Mesenchymal stem cell (in vitro differentiated cells and primary cell): ENCODE measurements at regions not wholly inside any gene's neighbourhood (a gene's known extent, or its start where the extent isn't known, plus 50 kb on each side); places are given as distances from the start of the nearest gene placed in this dataset.
A peak's percentile ranks its signal among the peaks of the same experiment; 100 is the strongest.
"Not testable (repeated sequence)": the region's sequence is repeated elsewhere in the genome, so short reads cannot be mapped to it uniquely, and the experiment has no call there.

Source experiments
- DNase-seq: peaks from one replicate; pipeline ENCODE4 v3.0.0-alpha.2; 2013
- H2AFZ ChIP-seq: one replicate; pipeline ENCODE4 v1.6.1; 2013; ENCODE audit warnings: low read depth, mild to moderate bottlenecking, control low read depth, inconsistent platforms, low read length, moderate library complexity
- H2AK5ac ChIP-seq: 2 replicates; pipeline ENCODE4 v1.6.1; 2013; ENCODE audit warnings: low read length, moderate library complexity, mild to moderate bottlenecking, inconsistent platforms; ENCODE audit not compliant: severe bottlenecking
- H2BK120ac ChIP-seq: one replicate; pipeline ENCODE4 v1.6.1; 2013; ENCODE audit warnings: low read depth, mild to moderate bottlenecking, inconsistent platforms, low read length, moderate library complexity
- H2BK12ac ChIP-seq, 2 experiments: one replicate each; pipeline ENCODE4 v1.6.1; 2013; ENCODE audit warnings: inconsistent platforms in 2 of 2, low read length in 2 of 2, mild to moderate bottlenecking in 2 of 2, moderate library complexity in 2 of 2, control low read depth in 1 of 2
- H2BK15ac ChIP-seq: one replicate; pipeline ENCODE4 v1.6.1; 2013; ENCODE audit warnings: mild to moderate bottlenecking, low read depth, inconsistent platforms; ENCODE audit not compliant: poor library complexity, severe bottlenecking
- H2BK5ac ChIP-seq: 2 replicates; pipeline ENCODE4 v1.6.1; 2013; ENCODE audit warnings: low read depth, mild to moderate bottlenecking, low read length, control low read depth, inconsistent platforms; ENCODE audit not compliant: poor library complexity, severe bottlenecking
- H3K14ac ChIP-seq, 2 experiments: one replicate each; pipeline ENCODE4 v1.6.1; 2013; ENCODE audit warnings: inconsistent platforms in 2 of 2, low read length in 2 of 2, control low read depth in 1 of 2, mild to moderate bottlenecking in 1 of 2, moderate library complexity in 1 of 2
- H3K18ac ChIP-seq, 2 experiments: one replicate each; pipeline ENCODE4 v1.6.1; 2013; ENCODE audit warnings: inconsistent platforms in 2 of 2, low read length in 2 of 2, control low read depth in 1 of 2, low read depth in 1 of 2, mild to moderate bottlenecking in 1 of 2
- H3K23ac ChIP-seq, 2 experiments: one replicate each; pipeline ENCODE4 v1.6.1; 2013; ENCODE audit warnings: inconsistent platforms in 2 of 2, low read length in 2 of 2, mild to moderate bottlenecking in 2 of 2, moderate library complexity in 2 of 2, control low read depth in 1 of 2
- H3K27ac ChIP-seq: 2 replicates; pipeline ENCODE4 v1.5.1; 2013; ENCODE audit warnings: mild to moderate bottlenecking, moderate library complexity, low read length, control low read depth, inconsistent platforms; ENCODE audit not compliant: poor library complexity, severe bottlenecking
- H3K27me3 ChIP-seq, 2 experiments: 2 replicates each; pipeline versions ENCODE4 v1.6.1 to v1.7.0; 2013; ENCODE audit warnings: low read length in 2 of 2, mild to moderate bottlenecking in 2 of 2, moderate library complexity in 2 of 2, control low read depth in 1 of 2, inconsistent platforms in 1 of 2; ENCODE audit not compliant: control insufficient read depth in 1 of 2, insufficient read depth in 1 of 2
- H3K36me3 ChIP-seq, 2 experiments: 2 replicates each; pipeline versions ENCODE4 v1.6.1 to v1.7.0; 2013; ENCODE audit warnings: low read length in 2 of 2, control low read depth in 1 of 2, inconsistent platforms in 1 of 2, low read depth in 1 of 2, mild to moderate bottlenecking in 1 of 2; ENCODE audit not compliant: insufficient read depth in 2 of 2, control insufficient read depth in 1 of 2
- H3K4ac ChIP-seq, 2 experiments: one replicate each; pipeline ENCODE4 v1.6.1; 2013; ENCODE audit warnings: inconsistent platforms in 2 of 2, low read length in 2 of 2, mild to moderate bottlenecking in 2 of 2, moderate library complexity in 2 of 2, control low read depth in 1 of 2, low read depth in 1 of 2
- H3K4me1 ChIP-seq: 2 replicates; pipeline ENCODE4 v1.6.1; 2013; ENCODE audit warnings: low read depth, low read length, control low read depth; ENCODE audit not compliant: control insufficient read depth, insufficient read depth
- H3K4me2 ChIP-seq: 2 replicates; pipeline ENCODE4 v1.6.1; 2013; ENCODE audit warnings: low read length, mild to moderate bottlenecking, inconsistent platforms; ENCODE audit not compliant: poor library complexity, severe bottlenecking
- H3K4me3 ChIP-seq, 2 experiments: 2 replicates each; pipeline versions ENCODE4 v1.5.1 to v1.7.0; 2013; ENCODE audit warnings: low read length in 2 of 2, mild to moderate bottlenecking in 2 of 2, control low read depth in 1 of 2, low read depth in 1 of 2; ENCODE audit not compliant: insufficient read depth in 1 of 2
- H3K79me1 ChIP-seq: replicated peaks from 2 replicates; pipeline ENCODE4 v1.6.1; 2013; ENCODE audit warnings: mild to moderate bottlenecking, control low read depth, low read length, inconsistent platforms; ENCODE audit not compliant: poor library complexity, severe bottlenecking
- H3K9ac ChIP-seq: 2 replicates; pipeline ENCODE4 v1.7.0; 2013; ENCODE audit warnings: mild to moderate bottlenecking, low read length, moderate library complexity
- H3K9me3 ChIP-seq: 2 replicates; pipeline ENCODE4 v1.7.0; 2013; ENCODE audit warnings: mild to moderate bottlenecking, low read length; ENCODE audit not compliant: control insufficient read depth
- H4K8ac ChIP-seq: one replicate; pipeline ENCODE4 v1.6.1; 2013; ENCODE audit warnings: inconsistent platforms, mild to moderate bottlenecking, low read length, moderate library complexity
- H4K91ac ChIP-seq: one replicate; pipeline ENCODE4 v1.6.1; 2013; ENCODE audit warnings: mild to moderate bottlenecking, low read length, inconsistent platforms
- WGBS: methylation state at CpG from one replicate; pipeline ENCODE4 v1.1.7; 2013; ENCODE audit warnings: mixed read lengths; 5-methylcytosine and 5-hydroxymethylcytosine counted together

GRCh38 chr3:103516950-103517349 lies 1082.1 kb downstream of the ZPLD1 start:
- Histone ChIP-seq H2AFZ (no peak overlapping the region), H3K14ac (no peak overlapping the region), H4K91ac (no peak overlapping the region), H3K27ac (no peak overlapping the region), H3K9ac (no peak overlapping the region), H3K4me3 (no peak overlapping the region), H3K4ac (no peak overlapping the region), H3K23ac (no peak overlapping the region), H2BK12ac (no peak overlapping the region), H3K79me1 (no peaks in the 10 kb centered on the region), H3K9me3 (peaks cover 29% of the 10 kb centered on the region), H3K18ac (no peak overlapping the region), H3K4me1 (no peaks in the 10 kb centered on the region), H2BK15ac (no peak overlapping the region), H4K8ac (no peak overlapping the region), H3K4me2 (no peak overlapping the region), H2BK120ac (no peak overlapping the region), H3K27me3 (no peaks in the 10 kb centered on the region), H2BK5ac (no peak overlapping the region), H2AK5ac (no peak overlapping the region), H3K36me3 (no peaks in the 10 kb centered on the region)
- 92% methylated on average over 3 of the region's 3 CpGs for WGBS
- DNase-seq, result no peak

GRCh38 chr3:103531327-103531726 lies 1096.5 kb downstream of the ZPLD1 start:
- not testable (repeated sequence) for H3K9me3 ChIP-seq
- 97% methylated on average over 15 of the region's 19 CpGs for WGBS

GRCh38 chr3:103532986-103533385 lies 1098.2 kb downstream of the ZPLD1 start:
- Histone ChIP-seq H2BK120ac (no peak overlapping the region), H2BK5ac (no peak overlapping the region), H3K36me3 (no peaks in the 10 kb centered on the region), H4K91ac (no peak overlapping the region), H2AK5ac (no peak overlapping the region), H3K4ac (no peak overlapping the region), H3K9ac (no peak overlapping the region), H2BK12ac (no peak overlapping the region), H3K9me3 (no peaks in the 10 kb centered on the region), H3K79me1 (no peaks in the 10 kb centered on the region), H2AFZ (no peak overlapping the region), H3K23ac (no peak overlapping the region), H3K18ac (no peak overlapping the region), H2BK15ac (no peak overlapping the region), H3K27ac (no peak overlapping the region), H3K4me2 (no peak overlapping the region), H3K14ac (no peak overlapping the region), H3K4me3 (no peak overlapping the region), H3K4me1 (no peaks in the 10 kb centered on the region), H3K27me3 (no peaks in the 10 kb centered on the region), H4K8ac (no peak overlapping the region)
- no peak for DNase-seq
- 100% methylated on average over 4 of the region's 4 CpGs for WGBS

More at GRCh38 chr3:103531327-103531726, 1096.5 kb downstream of the ZPLD1 start:
- H3K4me2 ChIP-seq, DNase-seq, H3K18ac ChIP-seq, H2AFZ ChIP-seq, H2BK120ac ChIP-seq, H2BK5ac ChIP-seq, H4K8ac ChIP-seq, H3K79me1 ChIP-seq, H3K27me3 ChIP-seq, H3K4me1 ChIP-seq, H2BK15ac ChIP-seq, H3K4ac ChIP-seq, H3K23ac ChIP-seq, H3K36me3 ChIP-seq, H4K91ac ChIP-seq, H3K4me3 ChIP-seq, H2AK5ac ChIP-seq, H2BK12ac ChIP-seq, H3K9ac ChIP-seq, H3K14ac ChIP-seq, H3K27ac ChIP-seq: not testable (repeated sequence)

- Histone ChIP-seq H4K8ac (no peak overlapping the region), H3K9me3 (peaks cover 7% of the 10 kb centered on the region), H3K4me1 (peaks cover 2% of the 10 kb centered on the region), H2AK5ac (no peak overlapping the region), H2BK15ac (no peak overlapping the region), H4K91ac (no peak overlapping the region), H2AFZ (peak overlapping the region; percentile 71), H3K18ac (peak overlapping the region in 1 of 2 experiments; percentile 62), H3K4me3 (no peak overlapping the region), H3K9ac (no peak overlapping the region), H2BK5ac (no peak overlapping the region), H2BK120ac (no peak overlapping the region), H3K4me2 (no peak overlapping the region), H2BK12ac (peak overlapping the region in 1 of 2 experiments; percentile 63), H3K23ac (no peak overlapping the region), H3K79me1 (no peaks in the 10 kb centered on the region), H3K27ac (no peak overlapping the region), H3K4ac (no peak overlapping the region), H3K36me3 (no peaks in the 10 kb centered on the region), H3K14ac (no peak overlapping the region), H3K27me3 (no peaks in the 10 kb centered on the region)
- peak; percentile 10 for DNase-seq
- 14% methylated on average over 6 of the region's 8 CpGs for WGBS
These were observed 1119.6 kb downstream of the ZPLD1 start for GRCh38 chr3:103554451-103554850.
